ENCODE measurements at regions not wholly inside any gene's neighbourhood (a gene's known extent, or its start where the extent isn't known, plus 50 kb on each side); places are given as distances from the start of the nearest gene placed in this dataset.

DNA sequence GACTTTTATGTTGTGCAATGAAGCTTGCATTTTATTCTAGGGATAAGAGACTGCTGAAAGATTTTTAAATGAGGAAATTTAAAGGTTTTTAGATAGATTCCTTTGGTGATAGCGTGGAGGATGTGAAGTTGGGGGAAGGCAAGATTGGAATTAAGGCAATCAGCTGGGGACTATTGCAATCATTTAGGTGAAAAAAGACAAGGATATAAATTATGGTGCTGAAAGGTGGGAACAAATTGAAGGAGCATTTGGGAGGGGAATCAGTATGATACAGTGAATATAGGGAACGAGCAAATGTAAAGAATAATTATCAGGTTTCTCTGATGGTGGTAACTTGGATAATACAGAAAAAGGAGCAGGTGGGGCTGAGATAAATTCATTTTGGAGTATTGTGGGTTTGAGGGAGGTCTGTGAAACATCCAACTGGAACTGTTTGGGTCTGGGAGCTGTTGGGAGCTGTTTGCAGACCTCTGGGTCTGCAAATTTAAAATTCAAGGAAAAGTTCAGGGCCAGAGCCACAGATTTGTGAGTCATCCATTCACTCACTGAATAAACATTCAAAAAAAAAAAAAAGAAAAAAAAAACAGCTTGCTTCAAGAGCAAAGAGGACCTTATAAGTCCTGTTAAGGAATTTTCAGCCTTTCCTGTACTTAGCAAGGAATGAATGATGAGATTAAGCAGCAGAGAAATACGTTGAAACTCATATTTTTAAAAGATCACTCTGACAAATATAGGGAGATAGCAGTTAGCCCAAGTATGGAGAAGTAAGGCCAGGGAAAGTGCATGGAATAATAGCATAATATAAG is 257.5 kb upstream of the FN1 start:
- TF ChIP-seq EZH2 (IDR thresholded peaks at IDR 0.05; ENCODE audit: insufficient read depth, poor library complexity, severe bottlenecking) (no peak), EZH2phosphoT487 (IDR thresholded peaks at IDR 0.05; ENCODE audit: insufficient read depth, low read depth) (no peak)
